Neural cell (in vitro differentiated cells): ENCODE measurements at regions not wholly inside any gene's neighbourhood (a gene's known extent, or its start where the extent isn't known, plus 50 kb on each side); places are given as distances from the start of the nearest gene placed in this dataset.

Experiments used
- H2AFZ ChIP-seq: fragments of 200-600, 300-800 bp; sonication (generic), shearing (Covaris generic); 2 replicates; pipeline ENCODE4 v1.6.0; 2014; ENCODE audit warnings: low read depth, mild to moderate bottlenecking, antibody characterized with exemption, low read length, moderate library complexity
- H3F3A ChIP-seq: fragments of 200-600 bp; shearing (Covaris generic); 2 replicates; pipeline ENCODE4 v1.6.1; 2016; ENCODE audit warnings: mild to moderate bottlenecking, moderate library complexity, mixed read lengths, antibody characterized with exemption, low read length; ENCODE audit not compliant: insufficient read depth, poor library complexity, severe bottlenecking
- H3K27ac ChIP-seq: fragments of 200-600, 300-800 bp; sonication (generic), shearing (Covaris generic); 2 replicates; pipeline ENCODE4 v1.5.1; 2014; ENCODE audit warnings: mild to moderate bottlenecking, low read length, moderate library complexity
- H3K27me3 ChIP-seq: fragments of 300-800, 200-600 bp; sonication (generic), shearing (Covaris generic); 2 replicates; pipeline ENCODE4 v1.6.0; 2014; ENCODE audit warnings: mild to moderate bottlenecking, low read depth, low read length, moderate library complexity; ENCODE audit not compliant: insufficient read depth
- H3K36me3 ChIP-seq: fragments of 300-800, 200-600 bp; sonication (generic), shearing (Covaris generic); 2 replicates; pipeline ENCODE4 v1.5.1; 2014; ENCODE audit warnings: mild to moderate bottlenecking, antibody characterized with exemption, low read length, moderate library complexity; ENCODE audit not compliant: insufficient read depth
- H3K4me2 ChIP-seq: fragments of 300-800, 200-600 bp; sonication (generic), shearing (Covaris generic); 2 replicates; pipeline ENCODE4 v1.6.0; 2014; ENCODE audit warnings: mild to moderate bottlenecking, low read length
- H3K4me3 ChIP-seq: fragments of 300-800, 200-600 bp; sonication (generic), shearing (Covaris generic); 2 replicates; pipeline ENCODE4 v1.5.1; 2014; ENCODE audit warnings: mild to moderate bottlenecking, low read length, moderate library complexity
- H3K79me2 ChIP-seq: fragments of 200-600 bp; shearing (Covaris generic); replicated peaks from 2 replicates; pipeline ENCODE4 v1.6.0; 2014; ENCODE audit warnings: mild to moderate bottlenecking, low read length, moderate library complexity; ENCODE audit not compliant: insufficient read depth
- H3K9ac ChIP-seq: fragments of 300-800, 200-600 bp; sonication (generic), shearing (Covaris generic); 2 replicates; pipeline ENCODE4 v1.6.1; 2016; ENCODE audit warnings: mild to moderate bottlenecking, low read length, mixed read lengths
- H3K9me2 ChIP-seq: fragments of 200-600 bp; shearing (Covaris generic); 2 replicates; pipeline ENCODE4 v1.6.1; 2016; ENCODE audit warnings: mild to moderate bottlenecking, low read length, mixed read lengths; ENCODE audit not compliant: insufficient read depth
- H3K9me3 ChIP-seq: fragments of 200-600, 300-800 bp; sonication (generic), shearing (Covaris generic); 2 replicates; pipeline ENCODE4 v1.6.1; 2016; ENCODE audit warnings: mild to moderate bottlenecking, mixed run types, low read length, moderate library complexity, mixed read lengths
- H4K20me1 ChIP-seq: fragments of 200-600 bp; shearing (Covaris generic); 2 replicates; pipeline ENCODE4 v1.6.1; 2016; ENCODE audit warnings: mild to moderate bottlenecking, mixed run types; ENCODE audit not compliant: insufficient read depth
- CTCF ChIP-seq: fragments of 450-650 bp; IDR thresholded peaks from 2 replicates; pipeline ENCODE4 v1.5.1; 2014; ENCODE audit warnings: antibody characterized with exemption, mild to moderate bottlenecking, moderate library complexity; ENCODE audit not compliant: poor library complexity, severe bottlenecking
- EP300 ChIP-seq: fragments of 450-650 bp; conservative IDR thresholded peaks from 2 replicates; pipeline ENCODE4 v1.6.1; 2014; ENCODE audit warnings: antibody characterized with exemption, mild to moderate bottlenecking, moderate library complexity; ENCODE audit not compliant: poor library complexity, severe bottlenecking
- EZH2 ChIP-seq: fragments of 200-600, 300-800 bp; shearing (Covaris generic), sonication (generic); IDR thresholded peaks from 2 replicates; pipeline ENCODE4 v1.6.1; 2014; ENCODE audit warnings: antibody characterized with exemption, low read length, borderline replicate concordance, mild to moderate bottlenecking; ENCODE audit not compliant: insufficient read depth, poor library complexity, severe bottlenecking
- MXI1 ChIP-seq: fragments of 450-650 bp; conservative IDR thresholded peaks from 2 replicates; pipeline ENCODE4 v1.6.1; 2014; ENCODE audit warnings: antibody characterized with exemption, mild to moderate bottlenecking; ENCODE audit not compliant: poor library complexity, severe bottlenecking
- POLR2AphosphoS5 ChIP-seq: IDR thresholded peaks from 2 replicates; pipeline ENCODE4 v1.6.1; 2012
- RAD21 ChIP-seq: fragments of 450-650 bp; conservative IDR thresholded peaks from 2 replicates; pipeline ENCODE4 v1.6.1; 2014; ENCODE audit warnings: antibody characterized with exemption, mild to moderate bottlenecking, moderate library complexity
- REST ChIP-seq: IDR thresholded peaks from 2 replicates; pipeline ENCODE4 v1.6.1; 2012; ENCODE audit warnings: borderline replicate concordance
- SMC3 ChIP-seq: fragments of 450-650 bp; conservative IDR thresholded peaks from 2 replicates; pipeline ENCODE4 v1.6.1; 2014; ENCODE audit warnings: antibody characterized with exemption, mild to moderate bottlenecking, moderate library complexity; ENCODE audit not compliant: poor library complexity
- TAF1 ChIP-seq: IDR thresholded peaks from 2 replicates; pipeline ENCODE4 v1.6.1; 2012; ENCODE audit warnings: low read depth

GRCh38 chr21:38159355-38159754 lies 97.4 kb upstream of the KCNJ15 start:
- H3F3A ChIP-seq, result no peaks in the 10 kb centered on the region
- H3K27ac ChIP-seq, result no peak overlapping the region
- no peaks in the 10 kb centered on the region for H4K20me1 ChIP-seq
- no peak overlapping the region for H3K9ac ChIP-seq
- no peaks in the 10 kb centered on the region for H3K79me2 ChIP-seq
- no peaks in the 10 kb centered on the region for H3K9me2 ChIP-seq
- H3K36me3 ChIP-seq, result no peaks in the 10 kb centered on the region
- H3K4me2 ChIP-seq, result no peak overlapping the region
- H2AFZ ChIP-seq, result no peak overlapping the region
- H3K9me3 ChIP-seq, result no peaks in the 10 kb centered on the region
- H3K4me3 ChIP-seq, result no peak overlapping the region
- H3K27me3 ChIP-seq, result no peaks in the 10 kb centered on the region
- TF ChIP-seq CTCF (peak; percentile 57), RAD21 (peak; percentile 45), POLR2AphosphoS5 (no peak), MXI1 (no peak), REST (no peak), EP300 (no peak), TAF1 (no peak), SMC3 (peak; percentile 44)

- H3F3A ChIP-seq, result no peaks in the 10 kb centered on the region
- no peak overlapping the region for H2AFZ ChIP-seq
- no peak overlapping the region for H3K27ac ChIP-seq
- no peak overlapping the region for H3K4me3 ChIP-seq
- no peak for TF ChIP-seq REST
- no peak for TF ChIP-seq EZH2
- TF ChIP-seq EP300, result no peak
- no peak for TF ChIP-seq SMC3
- TF ChIP-seq POLR2AphosphoS5, result no peak
- no peak for TF ChIP-seq TAF1
- no peak for TF ChIP-seq MXI1
- no peak for TF ChIP-seq CTCF
- TF ChIP-seq RAD21, result no peak
- H3K4me2 ChIP-seq, result no peak overlapping the region
- H3K36me3 ChIP-seq, result no peaks in the 10 kb centered on the region
- no peaks in the 10 kb centered on the region for H3K27me3 ChIP-seq
- H3K79me2 ChIP-seq, result no peaks in the 10 kb centered on the region
- H3K9ac ChIP-seq, result no peak overlapping the region
- no peaks in the 10 kb centered on the region for H3K9me2 ChIP-seq
- H3K9me3 ChIP-seq, result no peaks in the 10 kb centered on the region
- no peaks in the 10 kb centered on the region for H4K20me1 ChIP-seq
Observed at GRCh38 chr21:38165466-38166172, 91.2 kb upstream of the KCNJ15 start.
